ENCODE measurements at regions not wholly inside any gene's neighbourhood (a gene's known extent, or its start where the extent isn't known, plus 50 kb on each side); places are given as distances from the start of the nearest gene placed in this dataset.

DNA sequence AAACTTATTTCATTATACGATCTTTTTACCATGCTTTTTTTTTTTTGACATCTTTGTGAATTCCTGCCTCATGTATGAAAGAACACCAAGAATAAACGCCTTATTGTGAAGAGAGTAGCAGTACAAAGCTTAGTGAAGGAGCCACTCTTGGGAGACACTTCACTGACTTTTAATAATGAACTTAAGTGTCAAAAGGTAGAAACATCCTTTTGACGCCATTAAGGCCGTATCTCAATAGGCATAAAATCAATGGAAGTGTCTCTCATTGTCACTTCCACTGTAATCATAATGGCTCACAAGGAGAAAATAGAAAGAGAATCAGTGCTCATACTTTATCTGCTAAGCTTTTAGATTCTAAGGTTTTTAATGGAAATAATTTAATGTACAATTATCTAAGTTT, 657.8 kb downstream of the DIPK2A start:
- TF ChIP-seq, protein P1, sequence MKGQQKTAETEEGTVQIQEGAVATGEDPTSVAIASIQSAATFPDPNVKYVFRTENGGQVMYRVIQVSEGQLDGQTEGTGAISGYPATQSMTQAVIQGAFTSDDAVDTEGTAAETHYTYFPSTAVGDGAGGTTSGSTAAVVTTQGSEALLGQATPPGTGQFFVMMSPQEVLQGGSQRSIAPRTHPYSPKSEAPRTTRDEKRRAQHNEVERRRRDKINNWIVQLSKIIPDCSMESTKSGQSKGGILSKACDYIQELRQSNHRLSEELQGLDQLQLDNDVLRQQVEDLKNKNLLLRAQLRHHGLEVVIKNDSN (IDR thresholded peaks at IDR 0.05), result no peak
- TF ChIP-seq TCF12 (IDR thresholded peaks at IDR 0.05; ENCODE audit: low read depth) (no peak), RAD21 (IDR thresholded peaks at IDR 0.05; ENCODE audit: low read depth) (no peak), ZBTB7A (IDR thresholded peaks at IDR 0.05; ENCODE audit: low read depth) (no peak), EP300 (IDR thresholded peaks at IDR 0.05; ENCODE audit: borderline replicate concordance) (no peak), YY1 (IDR thresholded peaks at IDR 0.05; ENCODE audit: low read depth) (no peak), NFIC (IDR thresholded peaks at IDR 0.05) (no peak), TAF1 (IDR thresholded peaks at IDR 0.05; ENCODE audit: low read depth) (no peak)
- TF ChIP-seq, protein P2, sequence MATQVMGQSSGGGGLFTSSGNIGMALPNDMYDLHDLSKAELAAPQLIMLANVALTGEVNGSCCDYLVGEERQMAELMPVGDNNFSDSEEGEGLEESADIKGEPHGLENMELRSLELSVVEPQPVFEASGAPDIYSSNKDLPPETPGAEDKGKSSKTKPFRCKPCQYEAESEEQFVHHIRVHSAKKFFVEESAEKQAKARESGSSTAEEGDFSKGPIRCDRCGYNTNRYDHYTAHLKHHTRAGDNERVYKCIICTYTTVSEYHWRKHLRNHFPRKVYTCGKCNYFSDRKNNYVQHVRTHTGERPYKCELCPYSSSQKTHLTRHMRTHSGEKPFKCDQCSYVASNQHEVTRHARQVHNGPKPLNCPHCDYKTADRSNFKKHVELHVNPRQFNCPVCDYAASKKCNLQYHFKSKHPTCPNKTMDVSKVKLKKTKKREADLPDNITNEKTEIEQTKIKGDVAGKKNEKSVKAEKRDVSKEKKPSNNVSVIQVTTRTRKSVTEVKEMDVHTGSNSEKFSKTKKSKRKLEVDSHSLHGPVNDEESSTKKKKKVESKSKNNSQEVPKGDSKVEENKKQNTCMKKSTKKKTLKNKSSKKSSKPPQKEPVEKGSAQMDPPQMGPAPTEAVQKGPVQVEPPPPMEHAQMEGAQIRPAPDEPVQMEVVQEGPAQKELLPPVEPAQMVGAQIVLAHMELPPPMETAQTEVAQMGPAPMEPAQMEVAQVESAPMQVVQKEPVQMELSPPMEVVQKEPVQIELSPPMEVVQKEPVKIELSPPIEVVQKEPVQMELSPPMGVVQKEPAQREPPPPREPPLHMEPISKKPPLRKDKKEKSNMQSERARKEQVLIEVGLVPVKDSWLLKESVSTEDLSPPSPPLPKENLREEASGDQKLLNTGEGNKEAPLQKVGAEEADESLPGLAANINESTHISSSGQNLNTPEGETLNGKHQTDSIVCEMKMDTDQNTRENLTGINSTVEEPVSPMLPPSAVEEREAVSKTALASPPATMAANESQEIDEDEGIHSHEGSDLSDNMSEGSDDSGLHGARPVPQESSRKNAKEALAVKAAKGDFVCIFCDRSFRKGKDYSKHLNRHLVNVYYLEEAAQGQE (IDR thresholded peaks at IDR 0.05; ENCODE audit: low read depth), result no peak

DNA sequence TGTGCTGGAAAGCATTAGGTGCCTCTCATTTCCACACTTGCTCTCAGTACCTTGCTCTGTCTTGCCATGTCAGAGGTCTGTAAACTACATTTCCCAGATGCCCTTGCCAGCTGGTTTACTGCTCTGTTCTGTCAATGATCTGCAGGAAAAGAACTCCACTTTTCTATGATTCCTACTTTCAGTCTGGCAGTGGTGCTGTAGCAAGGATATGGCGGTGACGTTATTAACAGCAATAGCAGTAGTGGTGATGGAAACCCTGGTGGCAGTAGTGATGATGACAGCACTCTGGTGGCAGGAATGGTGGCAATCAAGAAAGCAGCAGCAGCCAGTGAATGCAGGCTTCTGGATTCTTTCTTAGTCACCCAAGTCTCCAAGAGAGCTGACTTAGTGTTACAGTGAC, 665.2 kb downstream of the DIPK2A start:
- TF ChIP-seq TEAD4 (IDR thresholded peaks at IDR 0.05), result no peak
- no peak for TF ChIP-seq FOXM1 (IDR thresholded peaks at IDR 0.05; ENCODE audit: borderline replicate concordance, low read depth)
- no peak for TF ChIP-seq CEBPB (IDR thresholded peaks at IDR 0.05)
- no peak for TF ChIP-seq YY1 (IDR thresholded peaks at IDR 0.05; ENCODE audit: low read depth)
- no peak for TF ChIP-seq EGR1 (IDR thresholded peaks at IDR 0.05)
- no peak for TF ChIP-seq RAD21 (IDR thresholded peaks at IDR 0.05; ENCODE audit: low read depth)

DNA sequence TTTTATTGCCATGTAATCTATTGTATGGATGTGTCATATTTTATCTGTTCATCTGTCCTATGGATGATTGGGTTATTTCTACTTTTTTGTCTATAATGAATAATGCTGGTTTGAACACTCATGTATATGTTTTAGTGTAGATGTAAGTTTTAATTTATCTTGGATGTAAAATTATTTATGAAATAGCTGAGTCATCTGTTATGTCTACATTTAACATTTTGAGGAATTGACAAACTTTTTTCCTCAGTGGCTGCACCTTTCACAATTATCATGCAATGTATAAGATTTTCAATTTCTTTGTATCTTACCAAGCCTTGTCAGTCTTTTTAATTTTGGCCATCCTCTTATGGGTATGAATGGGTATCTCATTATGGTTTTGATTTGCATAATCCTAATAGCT, 666.4 kb downstream of the DIPK2A start:
- TF ChIP-seq YY1 (IDR thresholded peaks at IDR 0.05; ENCODE audit: low read depth), result no peak
- TF ChIP-seq NFIC (IDR thresholded peaks at IDR 0.05), result no peak
- TF ChIP-seq FOXM1 (IDR thresholded peaks at IDR 0.05; ENCODE audit: borderline replicate concordance, low read depth), result no peak
- no peak for TF ChIP-seq TCF12 (IDR thresholded peaks at IDR 0.05; ENCODE audit: low read depth)
- TF ChIP-seq TEAD4 (IDR thresholded peaks at IDR 0.05), result no peak
- no peak for TF ChIP-seq TAF1 (IDR thresholded peaks at IDR 0.05; ENCODE audit: low read depth)
- no peak for TF ChIP-seq EP300 (IDR thresholded peaks at IDR 0.05; ENCODE audit: borderline replicate concordance)
- TF ChIP-seq, protein P1 (IDR thresholded peaks at IDR 0.05), result no peak
- no peak for TF ChIP-seq CEBPB (IDR thresholded peaks at IDR 0.05)
- no peak for TF ChIP-seq ZBTB7A (IDR thresholded peaks at IDR 0.05; ENCODE audit: low read depth)
- TF ChIP-seq, protein P2 (IDR thresholded peaks at IDR 0.05; ENCODE audit: low read depth), result no peak
- no peak for TF ChIP-seq CREB1 (IDR thresholded peaks at IDR 0.05; ENCODE audit: low read depth)
- no peak for TF ChIP-seq RAD21 (IDR thresholded peaks at IDR 0.05; ENCODE audit: low read depth)
- no peak for TF ChIP-seq EGR1 (IDR thresholded peaks at IDR 0.05)
- TF ChIP-seq, protein P3, sequence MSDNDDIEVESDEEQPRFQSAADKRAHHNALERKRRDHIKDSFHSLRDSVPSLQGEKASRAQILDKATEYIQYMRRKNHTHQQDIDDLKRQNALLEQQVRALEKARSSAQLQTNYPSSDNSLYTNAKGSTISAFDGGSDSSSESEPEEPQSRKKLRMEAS (IDR thresholded peaks at IDR 0.05), result no peak

DNA sequence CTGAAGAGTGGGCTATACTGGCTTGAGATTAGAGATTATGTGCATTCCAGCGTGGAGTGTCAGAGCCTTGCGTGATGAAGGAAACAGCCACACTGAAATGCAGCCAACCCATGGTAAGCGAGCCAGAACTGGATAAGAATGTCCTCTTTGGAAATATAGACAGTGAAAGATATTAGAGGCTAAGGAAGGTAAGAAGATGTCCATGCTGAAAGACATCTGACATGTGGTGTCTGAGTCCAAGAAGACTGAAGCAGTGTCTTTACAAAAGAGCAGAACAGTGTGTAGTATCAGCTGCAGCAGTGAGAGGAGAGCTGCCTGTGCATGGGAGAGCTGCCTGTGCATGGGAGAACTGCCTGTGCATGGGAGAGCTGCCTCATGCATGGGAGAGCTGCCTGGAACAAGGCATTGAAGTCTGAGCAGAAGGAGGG, 672.2 kb downstream of the DIPK2A start:
- TF ChIP-seq ZBTB7A (IDR thresholded peaks at IDR 0.05; ENCODE audit: low read depth) (no peak), TAF1 (IDR thresholded peaks at IDR 0.05; ENCODE audit: low read depth) (no peak), CREB1 (IDR thresholded peaks at IDR 0.05; ENCODE audit: low read depth) (no peak), TCF12 (IDR thresholded peaks at IDR 0.05; ENCODE audit: low read depth) (no peak), RAD21 (IDR thresholded peaks at IDR 0.05; ENCODE audit: low read depth) (no peak), NFIC (IDR thresholded peaks at IDR 0.05) (no peak), CEBPB (IDR thresholded peaks at IDR 0.05) (no peak), TEAD4 (IDR thresholded peaks at IDR 0.05) (no peak), EP300 (IDR thresholded peaks at IDR 0.05; ENCODE audit: borderline replicate concordance) (no peak), YY1 (IDR thresholded peaks at IDR 0.05; ENCODE audit: low read depth) (no peak), EGR1 (IDR thresholded peaks at IDR 0.05) (no peak), FOXM1 (IDR thresholded peaks at IDR 0.05; ENCODE audit: borderline replicate concordance, low read depth) (no peak)
- TF ChIP-seq, protein P2 (IDR thresholded peaks at IDR 0.05; ENCODE audit: low read depth), result no peak
- TF ChIP-seq, protein P1 (IDR thresholded peaks at IDR 0.05), result no peak
- TF ChIP-seq, protein P3 (IDR thresholded peaks at IDR 0.05), result no peak
